Activated CD8-positive, alpha-beta T cell treated with anti-CD3 and anti-CD28 coated beads for 36 hours (primary cell): ENCODE measurements at regions not wholly inside any gene's neighbourhood (a gene's known extent, or its start where the extent isn't known, plus 50 kb on each side); places are given as distances from the start of the nearest gene placed in this dataset.

Experiments used
- ATAC-seq: fragments of 200-7000 bp; cut with Tn5 transposase; one replicate; pipeline ENCODE4 v1.10.0; 2021; ENCODE audit warnings: mild to moderate bottlenecking, moderate library complexity
- CTCF ChIA-PET: fragments of 350-600 bp; sonication (Branson Sonifier 250); formaldehyde crosslinking; loops from one replicate; lab custom pipeline; 2021; ENCODE audit warnings: antibody characterized with exemption; lab: Charles Lee
- POLR2A ChIA-PET: fragments of 350-600 bp; sonication (Branson Sonifier 250); formaldehyde crosslinking; loops from one replicate; lab custom pipeline; 2021; ENCODE audit warnings: antibody characterized with exemption; lab: Charles Lee
- DNase-seq: peaks from one replicate; pipeline ENCODE4 v3.0.0-alpha.2; 2020
- H3K27ac Mint-ChIP-seq: one replicate; pipeline ENCODE4 v1.8.0; 2021; ENCODE audit warnings: mild to moderate bottlenecking, mixed read lengths
- H3K27me3 Mint-ChIP-seq: one replicate; pipeline ENCODE4 v1.8.0; 2021; ENCODE audit warnings: mixed read lengths
- H3K36me3 Mint-ChIP-seq: one replicate; pipeline ENCODE4 v1.8.0; 2021; ENCODE audit warnings: low read depth, mixed read lengths
- H3K4me1 Mint-ChIP-seq: one replicate; pipeline ENCODE4 v1.8.0; 2021; ENCODE audit warnings: low read depth, mixed read lengths
- H3K4me3 Mint-ChIP-seq: one replicate; pipeline ENCODE4 v1.8.0; 2021; ENCODE audit warnings: mild to moderate bottlenecking, moderate library complexity, mixed read lengths
- H3K9me3 Mint-ChIP-seq: one replicate; pipeline ENCODE4 v1.8.0; 2021; ENCODE audit warnings: mixed read lengths
- CTCF ChIP-seq: fragments of 200-600 bp; IDR thresholded peaks from one replicate; pipeline ENCODE4 v1.8.0; 2022; ENCODE audit warnings: antibody characterized with exemption, mild to moderate bottlenecking
- intact Hi-C: fragments of 100-400 bp; cut with micrococcal nuclease; formaldehyde crosslinking; loops from one replicate; pipeline ENCODE4 v1.10.0; 2022

GRCh38 chr4:14667624-14668151 is 334.6 kb upstream of the CPEB2 start:
- ATAC-seq, result no peak
- H3K9me3 Mint-ChIP-seq, result no peaks in the 10 kb centered on the region
- DNase-seq, result no peak
- peaks cover 5% of the 10 kb centered on the region for H3K27me3 Mint-ChIP-seq
- no peak for TF ChIP-seq CTCF
- no peaks in the 10 kb centered on the region for H3K36me3 Mint-ChIP-seq
- no peaks in the 10 kb centered on the region for H3K4me1 Mint-ChIP-seq
- intact Hi-C loops, result no loop called here
- no peak overlapping the region for H3K4me3 Mint-ChIP-seq
- POLR2A ChIA-PET, result no interaction called here
- H3K27ac Mint-ChIP-seq, result no peak overlapping the region
- CTCF ChIA-PET, result no interaction called here

GRCh38 chr4:14668296-14668695 is 334.0 kb upstream of the CPEB2 start:
- POLR2A ChIA-PET, result no interaction called here
- H3K27ac Mint-ChIP-seq, result no peak overlapping the region
- ATAC-seq (no peak), DNase-seq (no peak)
- CTCF ChIA-PET, result no interaction called here
- intact Hi-C loops, result no loop called here
- H3K9me3 Mint-ChIP-seq, result no peaks in the 10 kb centered on the region
- H3K4me3 Mint-ChIP-seq, result no peak overlapping the region
- H3K36me3 Mint-ChIP-seq, result no peaks in the 10 kb centered on the region
- peaks cover 8% of the 10 kb centered on the region for H3K27me3 Mint-ChIP-seq
- no peak for TF ChIP-seq CTCF
- no peaks in the 10 kb centered on the region for H3K4me1 Mint-ChIP-seq

GRCh38 chr4:14669371-14669770 is 332.9 kb upstream of the CPEB2 start:
- TF ChIP-seq CTCF, result no peak
- no peaks in the 10 kb centered on the region for H3K4me1 Mint-ChIP-seq
- ChIA-PET POLR2A (no interaction called here), CTCF (interaction anchor here (0.6 kb wide), 1 partner anchor 1861 kb away, joined by 3 read pairs; no protein-coding TSS in a partner anchor)
- no peak overlapping the region for H3K27ac Mint-ChIP-seq
- intact Hi-C loops, result no loop called here
- ATAC-seq, result no peak
- DNase-seq, result no peak
- H3K4me3 Mint-ChIP-seq, result no peak overlapping the region
- no peaks in the 10 kb centered on the region for H3K9me3 Mint-ChIP-seq
- no peaks in the 10 kb centered on the region for H3K36me3 Mint-ChIP-seq
- H3K27me3 Mint-ChIP-seq, result peaks cover 8% of the 10 kb centered on the region

- Mint-ChIP-seq H3K4me3 (no peak overlapping the region), H3K9me3 (no peaks in the 10 kb centered on the region), H3K36me3 (no peaks in the 10 kb centered on the region), H3K27ac (no peak overlapping the region), H3K27me3 (peaks cover 8% of the 10 kb centered on the region), H3K4me1 (no peaks in the 10 kb centered on the region)
- POLR2A ChIA-PET, result no interaction called here
- DNase-seq (no peak), ATAC-seq (no peak)
- TF ChIP-seq CTCF, result no peak
- CTCF ChIA-PET, result no interaction called here
- intact Hi-C loops, result no loop called here
These were observed 331.1 kb upstream of the CPEB2 start for GRCh38 chr4:14671146-14671545.

- no peak overlapping the region for H3K4me3 Mint-ChIP-seq
- intact Hi-C loops, result no loop called here
- no peak for TF ChIP-seq CTCF
- ChIA-PET POLR2A (no interaction called here), CTCF (no interaction called here)
- no peaks in the 10 kb centered on the region for H3K9me3 Mint-ChIP-seq
- peaks cover 3% of the 10 kb centered on the region for H3K27me3 Mint-ChIP-seq
- DNase-seq, result no peak
- no peak overlapping the region for H3K27ac Mint-ChIP-seq
- no peak for ATAC-seq
- no peaks in the 10 kb centered on the region for H3K4me1 Mint-ChIP-seq
- no peaks in the 10 kb centered on the region for H3K36me3 Mint-ChIP-seq
These were observed 326.8 kb upstream of the CPEB2 start for GRCh38 chr4:14675279-14675985.
